GM12878 (cell line): ENCODE measurements at regions not wholly inside any gene's neighbourhood (a gene's known extent, or its start where the extent isn't known, plus 50 kb on each side); places are given as distances from the start of the nearest gene placed in this dataset.

Experiments used
- ATF2 ChIP-seq: IDR thresholded peaks from 2 replicates; pipeline ENCODE4 v1.6.1; 2012; ENCODE audit warnings: low read length, inconsistent platforms
- HSF1 ChIP-seq: fragments of 150-350 bp; IDR thresholded peaks from 2 replicates; pipeline ENCODE4 v1.6.1; 2014; ENCODE audit warnings: mild to moderate bottlenecking, low read depth, low read length
- KLF5 ChIP-seq: fragments of 450-650 bp; IDR thresholded peaks from 2 replicates; pipeline ENCODE4 v1.6.1; 2014; ENCODE audit warnings: mild to moderate bottlenecking; ENCODE audit not compliant: partially characterized antibody
- MLLT1 ChIP-seq: fragments of 450-650 bp; IDR thresholded peaks from 2 replicates; pipeline ENCODE4 v1.6.1; 2016; ENCODE audit warnings: mild to moderate bottlenecking
- NFXL1 ChIP-seq: fragments of 450-650 bp; IDR thresholded peaks from 2 replicates; pipeline ENCODE4 v1.6.1; 2017; ENCODE audit warnings: antibody characterized with exemption, mild to moderate bottlenecking, borderline replicate concordance
- SMAD5 ChIP-seq: IDR thresholded peaks from 2 replicates; pipeline ENCODE4 v1.6.1; 2016; ENCODE audit warnings: antibody characterized with exemption, low read depth
- SUZ12 ChIP-seq: fragments of 200-600 bp; sonication (generic); IDR thresholded peaks from one replicate; pipeline ENCODE4 v1.6.1; 2018; ENCODE audit warnings: antibody characterized with exemption, mild to moderate bottlenecking; ENCODE audit not compliant: unreplicated experiment
- USF1 ChIP-seq: IDR thresholded peaks from 2 replicates; pipeline ENCODE4 v1.6.1; 2011; ENCODE audit warnings: borderline replicate concordance, low read depth, mild to moderate bottlenecking, moderate library complexity, mixed read lengths, low read length; ENCODE audit not compliant: insufficient read depth; ENCODE audit errors: extremely low read length
- USF2 ChIP-seq: IDR thresholded peaks from 2 replicates; pipeline ENCODE4 v1.6.1; 2011; ENCODE audit warnings: low read depth, low read length, improper control_type of control experiment, borderline replicate concordance

- no peak for TF ChIP-seq USF2
- TF ChIP-seq SUZ12 = no peak
- TF ChIP-seq KLF5 = no peak
- TF ChIP-seq USF1 = no peak
- TF ChIP-seq ATF2 = no peak
- TF ChIP-seq NFXL1 = no peak
- TF ChIP-seq MLLT1 = no peak
- TF ChIP-seq HSF1 = no peak
- TF ChIP-seq SMAD5 = no peak
- TF ChIP-seq, all 136 proteins: peak for 0
Observed at GRCh38 chr5:54679686-54680085, 162.1 kb downstream of the SNX18 start (continued).
